KOPT-K1 (cell line): ENCODE measurements at regions not wholly inside any gene's neighbourhood (a gene's known extent, or its start where the extent isn't known, plus 50 kb on each side); places are given as distances from the start of the nearest gene placed in this dataset.
A peak's percentile ranks its signal among the peaks of the same experiment; 100 is the strongest.
"Not testable (repeated sequence)": the region's sequence is repeated elsewhere in the genome, so short reads cannot be mapped to it uniquely, and the experiment has no call there.

Experiments used
- H3K27ac ChIP-seq: fragments of 200-600 bp; sonication (generic); 2 replicates; pipeline ENCODE4 v1.5.1; 2016; ENCODE audit warnings: antibody characterized with exemption, mild to moderate bottlenecking, low read depth, low read length; ENCODE audit not compliant: poor library complexity, severe bottlenecking
- H3K36me3 ChIP-seq: fragments of 200-600 bp; sonication (generic); 2 replicates; pipeline ENCODE4 v1.5.1; 2017; ENCODE audit warnings: antibody characterized with exemption, mild to moderate bottlenecking, low read length, moderate library complexity; ENCODE audit not compliant: insufficient read depth
- H3K9me3 ChIP-seq: fragments of 200-600 bp; sonication (generic); 2 replicates; pipeline ENCODE4 v1.5.1; 2017; ENCODE audit warnings: antibody characterized with exemption, low read length, mild to moderate bottlenecking; ENCODE audit not compliant: insufficient read depth, poor library complexity, severe bottlenecking

- Histone ChIP-seq H3K27ac (no peak overlapping the region), H3K9me3 (peaks cover 14% of the 10 kb centered on the region), H3K36me3 (no peaks in the 10 kb centered on the region)
Observed at GRCh38 chr11:134606251-134606650, 194.2 kb upstream of the B3GAT1 start.

GRCh38 chr11:134604886-134605285 is 192.8 kb upstream of the B3GAT1 start:
- H3K27ac ChIP-seq: no peak overlapping the region
- no peaks in the 10 kb centered on the region for H3K36me3 ChIP-seq
- H3K9me3 ChIP-seq: peaks cover 14% of the 10 kb centered on the region

GRCh38 chr11:134599299-134599771 is 187.3 kb upstream of the B3GAT1 start:
- Histone ChIP-seq H3K27ac (peak overlapping the region; percentile 86), H3K36me3 (no peaks in the 10 kb centered on the region), H3K9me3 (no peaks in the 10 kb centered on the region)

GRCh38 chr11:134598368-134598767 is 186.3 kb upstream of the B3GAT1 start:
- H3K9me3 ChIP-seq: no peaks in the 10 kb centered on the region
- H3K27ac ChIP-seq: peak overlapping the region; percentile 86
- H3K36me3 ChIP-seq: no peaks in the 10 kb centered on the region

GRCh38 chr11:134597452-134597851 is 185.4 kb upstream of the B3GAT1 start:
- H3K9me3 ChIP-seq: no peaks in the 10 kb centered on the region
- H3K27ac ChIP-seq: peak overlapping the region; percentile 86
- no peaks in the 10 kb centered on the region for H3K36me3 ChIP-seq

DNA sequence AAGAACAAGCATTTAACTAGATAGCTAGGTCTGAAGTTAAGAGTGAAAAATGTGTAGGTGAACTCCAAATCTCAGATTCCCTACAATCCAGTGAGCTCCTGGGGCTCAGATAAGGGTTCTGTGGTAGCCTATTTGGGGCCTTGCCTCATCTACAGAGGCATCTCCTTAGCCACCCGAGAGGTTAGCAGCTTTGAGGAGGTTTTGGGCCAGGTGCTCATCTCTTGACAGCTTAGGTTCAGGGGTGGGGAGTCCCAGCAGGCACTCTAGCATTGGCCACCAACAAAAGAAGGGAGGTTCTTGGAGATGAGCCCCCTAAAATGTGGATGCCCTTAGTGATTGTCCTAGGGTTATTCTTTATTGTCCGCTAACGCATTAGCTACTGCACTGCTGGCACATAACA is 184.4 kb upstream of the B3GAT1 start:
- H3K36me3 ChIP-seq: no peaks in the 10 kb centered on the region
- H3K9me3 ChIP-seq: no peaks in the 10 kb centered on the region
- peak overlapping the region; percentile 86 for H3K27ac ChIP-seq

DNA sequence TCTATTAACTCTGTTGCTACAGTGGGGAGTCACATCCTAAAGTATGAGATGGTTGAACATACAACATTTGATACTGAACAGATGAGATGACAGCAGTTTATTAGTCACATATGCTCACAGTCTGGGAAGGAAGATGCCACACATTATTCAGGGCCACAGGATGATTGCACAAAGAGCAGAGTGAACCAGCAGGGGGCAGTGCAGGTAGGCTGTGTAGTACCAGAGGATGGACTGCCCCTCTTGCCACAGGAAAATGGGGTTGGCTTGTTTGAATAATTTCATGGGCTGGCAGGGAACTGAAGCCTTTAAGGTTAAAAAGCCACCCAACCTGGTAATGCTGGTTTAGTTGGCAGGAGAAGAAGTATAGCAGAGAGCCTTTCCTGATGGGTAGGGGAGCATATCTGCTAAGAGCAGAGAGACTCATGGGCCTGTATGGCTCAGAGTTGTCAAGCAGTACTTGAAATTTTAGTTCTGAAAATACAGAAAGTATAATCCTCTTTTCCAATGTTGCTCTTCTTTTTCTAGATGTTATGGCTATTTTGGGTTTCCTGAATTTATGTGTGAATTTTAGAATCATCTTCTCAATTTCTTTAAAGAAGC is 180.4 kb upstream of the B3GAT1 start:
- H3K36me3 ChIP-seq: no peaks in the 10 kb centered on the region
- H3K27ac ChIP-seq: peak overlapping the region; percentile 50
- H3K9me3 ChIP-seq: no peaks in the 10 kb centered on the region

- Histone ChIP-seq H3K9me3 (no peaks in the 10 kb centered on the region), H3K27ac (no peak overlapping the region), H3K36me3 (no peaks in the 10 kb centered on the region)
Observed at GRCh38 chr11:134591338-134591737, 179.3 kb upstream of the B3GAT1 start.

DNA sequence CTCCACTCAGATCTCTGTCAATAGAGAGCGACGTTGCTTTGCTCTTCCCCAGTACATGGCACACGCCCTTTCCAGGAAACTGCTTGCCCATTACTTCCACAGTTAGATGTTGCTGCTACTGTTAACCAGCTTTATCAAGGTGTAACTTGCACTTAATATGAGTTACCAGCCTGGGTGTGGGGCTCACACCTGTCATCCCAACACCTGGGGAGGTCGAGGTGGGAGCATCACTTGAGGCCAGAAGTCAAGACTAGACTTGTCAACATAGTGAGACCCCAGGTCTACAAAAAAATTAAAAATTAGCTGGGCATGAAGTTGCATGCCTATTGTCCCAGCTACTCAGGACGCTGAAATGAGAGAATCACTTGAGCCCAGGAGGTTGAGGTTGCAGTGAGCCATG is 177.1 kb upstream of the B3GAT1 start:
- Histone ChIP-seq H3K27ac (no peak overlapping the region), H3K36me3 (no peaks in the 10 kb centered on the region), H3K9me3 (no peaks in the 10 kb centered on the region)

- not testable (repeated sequence) for H3K27ac ChIP-seq, H3K9me3 ChIP-seq, H3K36me3 ChIP-seq
Observed at GRCh38 chr11:134588460-134589110, 176.5 kb upstream of the B3GAT1 start.

DNA sequence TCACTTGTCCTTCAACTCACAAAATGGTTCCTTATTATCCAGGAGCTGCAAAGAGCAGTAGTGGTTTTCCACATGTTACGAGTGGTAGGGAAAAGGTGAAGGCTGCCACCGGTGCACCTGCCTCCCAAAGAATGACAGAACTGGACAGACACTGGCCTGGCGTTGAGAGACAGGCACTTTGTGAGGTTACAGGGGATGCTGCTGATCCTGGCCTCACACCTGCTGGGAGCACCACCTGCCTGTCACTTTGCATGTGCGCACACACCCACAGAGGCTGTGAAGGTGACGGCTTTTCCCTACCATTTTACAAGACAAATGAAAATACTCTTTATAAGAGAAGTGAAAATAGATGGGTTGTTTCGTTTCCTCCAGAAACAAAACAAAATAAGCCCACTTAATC is 175.3 kb upstream of the B3GAT1 start:
- Histone ChIP-seq H3K36me3 (no peaks in the 10 kb centered on the region), H3K9me3 (no peaks in the 10 kb centered on the region), H3K27ac (no peak overlapping the region)

DNA sequence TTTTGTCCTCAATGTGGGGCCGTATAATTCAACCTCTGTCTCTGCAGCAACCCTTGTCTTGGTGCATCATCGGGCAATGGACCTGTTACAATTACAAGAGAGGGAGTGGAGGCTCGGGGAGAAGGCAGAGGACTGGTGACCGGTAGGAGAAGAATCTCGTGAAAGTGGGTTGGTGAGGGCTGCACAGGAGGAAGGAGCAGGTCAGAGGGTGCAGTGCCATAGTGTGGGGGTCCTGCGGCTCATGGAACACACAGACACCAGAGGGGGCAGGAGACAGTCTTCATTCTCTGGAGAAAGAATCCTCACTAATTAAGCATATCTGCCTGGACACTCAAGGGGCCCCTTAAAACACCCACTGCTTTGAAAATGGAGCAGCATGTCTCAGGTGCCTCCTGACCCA is 174.7 kb upstream of the B3GAT1 start:
- Histone ChIP-seq H3K36me3 (no peaks in the 10 kb centered on the region), H3K27ac (no peak overlapping the region), H3K9me3 (no peaks in the 10 kb centered on the region)

DNA sequence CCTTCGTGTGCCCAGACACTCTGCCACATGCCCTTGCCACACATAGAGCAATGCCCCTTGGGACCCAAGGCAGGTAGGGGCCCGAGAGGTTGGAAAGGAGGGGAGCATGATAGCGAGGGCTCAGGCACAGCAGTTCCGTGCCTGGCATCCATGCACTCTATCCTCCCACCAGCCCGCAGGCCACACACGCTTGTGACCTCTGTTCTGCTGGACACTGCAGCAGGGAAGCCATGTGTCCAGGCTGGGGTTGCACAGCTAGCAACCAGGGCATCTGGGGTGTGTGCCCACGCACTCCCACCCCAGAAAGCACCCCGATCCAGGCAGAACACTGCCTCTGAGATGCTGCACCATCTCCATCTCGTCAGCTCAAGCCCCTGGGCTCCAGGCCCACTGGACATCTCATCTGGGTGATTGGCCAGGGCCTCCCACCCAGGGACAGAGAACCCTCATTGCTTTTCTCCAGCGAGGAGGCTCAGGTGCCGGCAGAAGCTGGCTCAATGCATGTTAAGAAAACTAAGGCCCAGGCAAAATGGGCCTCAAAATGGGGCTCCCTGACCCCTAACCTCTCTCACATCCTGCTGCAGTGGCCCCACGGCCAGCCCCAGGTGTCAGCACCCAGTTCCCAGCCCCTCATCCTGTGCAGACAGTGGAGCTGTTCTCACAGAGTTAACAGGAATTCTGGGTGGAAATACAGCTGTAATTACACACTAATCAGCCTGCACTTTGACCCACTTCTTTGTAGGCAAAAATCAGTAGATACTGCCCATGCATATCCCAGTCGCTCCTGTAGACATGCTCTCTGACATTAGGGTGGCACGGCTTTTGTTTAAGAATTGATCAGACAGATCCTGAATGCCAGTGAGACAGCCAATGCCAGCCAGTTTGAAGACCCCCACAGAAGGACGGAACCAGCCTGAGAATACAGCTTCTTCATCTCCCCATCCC is 173.9 kb upstream of the B3GAT1 start:
- Histone ChIP-seq H3K9me3 (no peaks in the 10 kb centered on the region), H3K36me3 (no peaks in the 10 kb centered on the region), H3K27ac (no peak overlapping the region)

- H3K36me3 ChIP-seq: no peaks in the 10 kb centered on the region
- H3K9me3 ChIP-seq: no peaks in the 10 kb centered on the region
- H3K27ac ChIP-seq: no peak overlapping the region
Observed at GRCh38 chr11:134584706-134585445, 172.8 kb upstream of the B3GAT1 start.
